Brain microvascular endothelial cell (primary cell): ENCODE measurements at regions not wholly inside any gene's neighbourhood (a gene's known extent, or its start where the extent isn't known, plus 50 kb on each side); places are given as distances from the start of the nearest gene placed in this dataset.
"Not testable (repeated sequence)": the region's sequence is repeated elsewhere in the genome, so short reads cannot be mapped to it uniquely, and the experiment has no call there.

Experiments used
- DNase-seq: peaks from one replicate; pipeline ENCODE4 v3.0.0-alpha.2; 2020
- H3K27ac ChIP-seq: fragments of 250-450 bp; sonication (Bioruptor Pico); 2 replicates; pipeline ENCODE4 v1.5.1; 2020; ENCODE audit warnings: mild to moderate bottlenecking, moderate library complexity
- H3K27me3 ChIP-seq: fragments of 250-450 bp; sonication (Bioruptor Pico); replicated peaks from 2 replicates; pipeline ENCODE4 v1.5.1; 2020; ENCODE audit warnings: mild to moderate bottlenecking
- H3K36me3 ChIP-seq: fragments of 250-450 bp; sonication (Bioruptor Pico); replicated peaks from 2 replicates; pipeline ENCODE4 v1.5.1; 2020; ENCODE audit warnings: mild to moderate bottlenecking
- H3K4me3 ChIP-seq: 2 replicates; pipeline ENCODE4 v1.5.1; 2011; ENCODE audit warnings: low read depth, mild to moderate bottlenecking, control low read depth, low read length, moderate library complexity
- in situ Hi-C: cut with HindIII; loops from 2 replicates; pipeline ENCODE4 v1.10.0; 2017; ENCODE audit warnings: low sequenced_read_pairs, low pct_ligation_motif_present
- TF ChIP-seq, protein P1 (sequence below): IDR thresholded peaks from 2 replicates; pipeline ENCODE4 v1.5.1; 2011; ENCODE audit warnings: low read depth, mild to moderate bottlenecking, moderate library complexity, low read length, control low read depth, inconsistent platforms; ENCODE audit errors: missing control alignments

DNA sequence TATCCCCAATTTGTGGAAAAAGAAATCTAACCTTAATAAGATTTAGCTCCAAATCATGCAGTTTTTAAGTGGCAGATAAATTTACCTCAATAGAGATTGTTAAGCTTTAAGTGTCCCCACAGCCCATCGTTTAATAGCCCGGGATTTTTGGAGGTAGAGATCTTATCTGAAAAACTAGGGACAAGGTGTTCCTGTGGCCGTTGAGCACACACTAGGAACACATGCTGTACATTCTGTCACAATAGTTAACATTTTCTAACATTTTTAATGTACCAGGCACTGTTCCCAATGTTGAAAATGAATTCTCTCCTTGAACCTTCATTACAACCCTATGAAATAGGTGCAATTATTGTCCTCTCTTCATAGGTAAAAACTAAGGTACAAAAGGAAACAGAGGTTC lies 85.7 kb upstream of the PLD5 start:
- H3K36me3 ChIP-seq = no peaks in the 10 kb centered on the region
- H3K4me3 ChIP-seq = no peak overlapping the region
- no peaks in the 10 kb centered on the region for H3K27me3 ChIP-seq
- no peak for DNase-seq
- no peak overlapping the region for H3K27ac ChIP-seq
- TF ChIP-seq, protein P1, sequence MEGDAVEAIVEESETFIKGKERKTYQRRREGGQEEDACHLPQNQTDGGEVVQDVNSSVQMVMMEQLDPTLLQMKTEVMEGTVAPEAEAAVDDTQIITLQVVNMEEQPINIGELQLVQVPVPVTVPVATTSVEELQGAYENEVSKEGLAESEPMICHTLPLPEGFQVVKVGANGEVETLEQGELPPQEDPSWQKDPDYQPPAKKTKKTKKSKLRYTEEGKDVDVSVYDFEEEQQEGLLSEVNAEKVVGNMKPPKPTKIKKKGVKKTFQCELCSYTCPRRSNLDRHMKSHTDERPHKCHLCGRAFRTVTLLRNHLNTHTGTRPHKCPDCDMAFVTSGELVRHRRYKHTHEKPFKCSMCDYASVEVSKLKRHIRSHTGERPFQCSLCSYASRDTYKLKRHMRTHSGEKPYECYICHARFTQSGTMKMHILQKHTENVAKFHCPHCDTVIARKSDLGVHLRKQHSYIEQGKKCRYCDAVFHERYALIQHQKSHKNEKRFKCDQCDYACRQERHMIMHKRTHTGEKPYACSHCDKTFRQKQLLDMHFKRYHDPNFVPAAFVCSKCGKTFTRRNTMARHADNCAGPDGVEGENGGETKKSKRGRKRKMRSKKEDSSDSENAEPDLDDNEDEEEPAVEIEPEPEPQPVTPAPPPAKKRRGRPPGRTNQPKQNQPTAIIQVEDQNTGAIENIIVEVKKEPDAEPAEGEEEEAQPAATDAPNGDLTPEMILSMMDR = no peak
- in situ Hi-C loops = no loop called here

DNA sequence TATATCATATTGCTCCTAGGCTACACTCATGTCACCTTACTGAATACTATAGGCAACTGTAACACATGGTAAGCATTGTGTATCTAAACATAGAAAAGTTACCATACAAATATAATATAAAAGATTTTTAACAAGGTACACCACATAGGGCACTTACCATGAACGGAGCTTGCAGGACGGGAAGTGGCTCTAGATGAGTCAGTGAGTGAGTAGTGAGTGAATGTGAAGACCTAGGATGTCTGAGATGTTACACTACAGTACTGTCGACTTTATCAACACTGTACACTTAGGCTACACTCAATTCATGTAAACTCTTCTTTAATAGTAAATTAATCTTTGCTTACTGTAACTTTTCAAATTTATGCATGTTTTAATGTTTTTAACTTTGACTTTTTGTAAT lies 81.0 kb upstream of the PLD5 start:
- no peak overlapping the region for H3K4me3 ChIP-seq
- H3K27ac ChIP-seq = no peak overlapping the region
- no peaks in the 10 kb centered on the region for H3K36me3 ChIP-seq
- H3K27me3 ChIP-seq = no peaks in the 10 kb centered on the region
- in situ Hi-C loops = no loop called here
- DNase-seq = no peak
- TF ChIP-seq, protein P1 = no peak

DNA sequence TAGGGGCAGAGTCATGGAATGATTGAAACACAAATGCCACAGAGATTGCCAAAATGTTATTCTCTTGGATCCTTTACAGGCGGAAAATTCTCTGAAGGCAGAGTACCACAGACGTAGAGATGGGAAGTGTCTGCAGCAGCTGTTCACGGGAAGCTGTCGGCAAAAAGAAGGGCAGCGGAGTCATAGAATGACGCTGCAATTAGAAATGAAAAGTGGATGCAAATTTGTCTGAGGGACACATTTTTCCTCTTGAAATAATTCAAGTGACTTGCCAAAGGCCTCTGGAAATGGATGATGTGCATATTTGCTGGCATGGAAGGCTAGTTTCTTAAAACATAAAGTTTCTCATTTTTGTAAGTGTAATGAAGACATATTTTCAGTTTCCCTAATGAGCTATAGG lies 77.5 kb upstream of the PLD5 start:
- Histone ChIP-seq H3K27me3 (no peaks in the 10 kb centered on the region), H3K4me3 (no peak overlapping the region), H3K27ac (no peak overlapping the region), H3K36me3 (no peaks in the 10 kb centered on the region)
- TF ChIP-seq, protein P1 = no peak
- no peak for DNase-seq
- in situ Hi-C loops = no loop called here

DNA sequence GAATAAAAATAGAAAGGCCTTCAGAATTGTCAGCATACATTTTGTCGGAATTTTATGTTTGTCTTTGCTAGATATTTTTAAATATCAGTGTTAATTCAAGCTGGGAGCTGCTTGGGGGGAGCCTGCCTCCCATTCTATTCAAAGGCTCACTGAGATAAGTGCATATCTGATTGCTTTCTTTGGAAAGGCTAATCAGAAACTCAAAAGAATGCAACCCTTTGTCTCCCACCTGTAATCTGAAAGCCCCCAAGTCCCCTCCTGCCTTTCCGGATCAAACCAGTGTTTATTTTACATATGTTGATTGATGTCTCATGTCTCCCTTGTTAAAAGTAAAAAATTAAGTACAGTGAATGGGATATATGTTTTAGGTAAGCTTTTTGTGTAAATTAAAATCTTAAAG lies 69.3 kb upstream of the PLD5 start:
- H3K36me3 ChIP-seq, DNase-seq, H3K4me3 ChIP-seq, H3K27me3 ChIP-seq, in situ Hi-C loops, H3K27ac ChIP-seq: not testable (repeated sequence)

DNA sequence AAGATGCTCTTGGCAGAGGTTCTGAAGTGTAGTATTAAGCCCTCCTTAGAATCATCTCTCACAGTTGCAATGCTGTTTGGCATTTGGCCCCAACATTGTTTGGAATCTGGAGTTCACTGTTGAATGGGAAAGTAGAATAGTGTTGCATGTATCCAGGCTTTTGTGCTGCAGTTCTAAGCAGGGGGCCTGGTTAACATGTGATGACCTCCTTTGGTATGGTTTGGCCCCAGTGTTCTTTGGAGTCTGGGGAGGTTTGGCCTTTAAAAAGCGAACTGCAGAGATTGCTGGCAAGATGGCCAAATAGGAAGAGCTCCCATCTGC lies 61.8 kb upstream of the PLD5 start:
- H3K36me3 ChIP-seq = no peaks in the 10 kb centered on the region
- no peak overlapping the region for H3K27ac ChIP-seq
- TF ChIP-seq, protein P1 = no peak
- no peaks in the 10 kb centered on the region for H3K27me3 ChIP-seq
- no peak overlapping the region for H3K4me3 ChIP-seq
- no peak for DNase-seq
- in situ Hi-C loops = no loop called here

DNA sequence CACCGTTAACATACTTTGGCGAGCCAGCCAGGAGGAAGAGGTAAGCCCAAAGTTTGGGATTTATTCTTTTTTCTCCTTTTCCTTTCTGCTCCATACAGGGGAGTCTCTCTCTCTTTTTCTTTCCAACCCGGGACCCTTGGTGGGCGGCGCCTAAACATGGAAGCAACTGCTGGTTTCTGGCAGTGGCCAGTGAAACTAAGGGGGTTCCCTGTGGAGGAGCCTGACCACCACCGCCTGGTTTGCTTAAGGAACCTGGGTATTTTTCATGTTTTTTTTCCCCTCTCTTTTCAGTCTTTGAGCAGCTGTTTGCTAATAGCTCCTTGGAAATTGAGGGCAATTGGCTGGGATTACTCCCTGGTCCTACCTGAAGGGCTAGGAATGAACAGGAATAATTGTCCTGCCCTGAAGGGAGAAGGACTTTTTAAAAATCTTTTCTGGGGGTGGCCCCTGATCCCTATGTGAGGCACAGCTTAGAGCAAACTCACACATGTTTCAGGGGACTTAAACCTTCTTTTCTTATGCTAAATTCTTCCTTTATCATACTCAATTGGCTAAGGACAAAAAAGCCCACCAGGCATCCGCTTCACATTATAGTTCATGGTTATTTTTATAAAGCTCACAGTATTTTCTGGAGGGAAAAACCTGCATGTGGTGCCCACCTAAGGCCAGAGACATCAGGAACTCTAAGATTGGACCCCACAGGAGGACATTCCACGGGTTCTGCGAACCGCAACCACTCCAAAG lies 61.3 kb upstream of the PLD5 start:
- no peak overlapping the region for H3K27ac ChIP-seq
- TF ChIP-seq, protein P1 = no peak
- DNase-seq = no peak
- no peak overlapping the region for H3K4me3 ChIP-seq
- H3K27me3 ChIP-seq = no peaks in the 10 kb centered on the region
- H3K36me3 ChIP-seq = no peaks in the 10 kb centered on the region
- in situ Hi-C loops = no loop called here
